RKO (cell line): ENCODE measurements at regions not wholly inside any gene's neighbourhood (a gene's known extent, or its start where the extent isn't known, plus 50 kb on each side); places are given as distances from the start of the nearest gene placed in this dataset.
"Not testable (repeated sequence)": the region's sequence is repeated elsewhere in the genome, so short reads cannot be mapped to it uniquely, and the experiment has no call there.

Experiments
- DNase-seq: peaks from one replicate; pipeline ENCODE4 v3.0.0-alpha.2; 2016; ENCODE audit warnings: low spot score

DNA sequence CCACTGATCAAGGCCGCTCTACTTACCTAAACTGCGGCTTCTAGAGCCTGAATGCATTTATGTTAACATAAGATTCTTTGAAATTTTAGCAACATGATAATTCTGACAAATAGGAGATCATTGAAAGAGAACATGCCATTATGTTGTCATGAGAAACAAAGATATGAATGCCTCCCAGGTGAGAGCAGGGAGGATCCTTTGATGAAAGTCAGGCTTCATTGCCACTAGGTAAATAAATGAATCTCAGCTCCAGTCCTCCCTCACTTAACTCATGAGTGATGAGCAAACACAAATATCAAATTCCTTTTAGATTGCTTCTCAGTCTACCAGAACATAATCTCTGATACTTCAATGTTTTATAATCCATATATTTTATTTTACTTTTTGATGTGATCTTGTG lies 463.2 kb upstream of the CDH7 start:
- no peak for DNase-seq

DNA sequence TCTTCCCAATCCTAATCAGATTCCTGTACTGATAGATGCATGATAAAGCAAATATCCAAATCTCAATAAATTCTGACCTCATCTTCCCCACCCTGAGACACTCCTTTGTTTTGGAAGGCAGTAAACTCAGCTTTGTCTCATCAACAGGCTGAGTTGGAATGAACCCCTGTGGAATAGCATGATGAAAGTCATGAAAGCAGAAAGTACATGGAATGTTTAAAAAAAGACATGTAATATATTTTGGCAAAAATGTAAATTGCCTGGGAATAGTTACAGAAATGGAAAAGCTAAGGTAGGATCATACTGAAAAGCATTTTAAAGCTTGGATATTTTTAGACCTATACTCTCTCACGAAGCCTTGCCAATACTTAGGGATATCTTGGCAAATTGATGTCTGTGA lies 468.7 kb upstream of the CDH7 start:
- no peak for DNase-seq

GRCh38 chr18:65279668-65280305 lies 471.0 kb upstream of the CDH7 start:
- DNase-seq: no peak

DNA sequence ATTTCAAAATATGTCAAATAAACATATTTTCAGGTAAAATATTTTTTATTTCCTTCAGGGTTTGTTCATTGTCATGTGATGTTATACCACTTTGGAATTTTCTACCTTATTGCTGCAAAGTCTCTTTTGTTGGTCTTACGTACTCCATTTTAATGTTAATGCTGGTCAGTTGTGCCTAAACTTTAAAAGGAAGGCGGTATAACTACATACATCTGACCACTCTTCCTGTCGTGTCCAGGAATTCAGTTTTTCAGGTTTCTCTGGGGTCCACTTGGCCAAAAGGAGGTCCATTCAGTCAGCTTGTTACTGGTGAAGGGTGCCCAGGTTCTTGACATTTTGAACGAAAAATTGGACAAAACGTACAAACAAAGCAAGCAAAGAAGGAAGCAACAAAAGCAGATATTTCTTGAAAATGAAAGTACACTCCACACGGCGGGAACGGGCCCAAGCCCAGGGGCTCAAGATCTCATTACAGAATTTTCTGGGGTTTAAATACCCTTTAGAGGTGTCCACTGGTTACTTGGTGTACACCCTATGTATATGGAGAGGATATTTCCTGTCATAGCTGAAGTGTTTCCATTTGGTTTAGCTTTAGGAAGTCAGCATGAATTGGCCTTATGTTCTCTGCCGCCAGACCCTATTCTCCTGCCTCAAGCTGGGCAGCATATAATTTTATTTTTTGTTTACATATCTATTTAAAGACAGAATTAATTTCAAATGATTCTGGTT lies 471.7 kb upstream of the CDH7 start:
- no peak for DNase-seq

DNA sequence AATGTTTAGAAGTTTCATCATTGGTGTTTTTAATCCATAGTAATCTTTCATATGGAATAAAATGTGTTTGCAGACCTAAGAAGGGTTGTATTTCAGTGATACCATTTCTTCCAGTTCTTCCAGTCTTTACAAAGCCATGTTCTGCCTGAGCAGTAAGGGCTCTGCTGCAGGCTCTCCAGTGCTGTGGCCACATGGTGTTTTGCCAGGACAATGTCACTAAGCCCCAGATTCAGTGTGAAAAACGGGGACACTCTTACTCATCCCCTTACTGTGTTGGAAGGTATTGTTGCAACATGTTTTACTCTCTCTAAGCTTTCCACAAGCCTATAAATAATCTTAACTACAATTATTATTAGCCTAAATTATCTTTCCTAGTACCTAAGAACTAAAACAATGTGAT lies 481.4 kb upstream of the CDH7 start:
- DNase-seq: no peak

DNA sequence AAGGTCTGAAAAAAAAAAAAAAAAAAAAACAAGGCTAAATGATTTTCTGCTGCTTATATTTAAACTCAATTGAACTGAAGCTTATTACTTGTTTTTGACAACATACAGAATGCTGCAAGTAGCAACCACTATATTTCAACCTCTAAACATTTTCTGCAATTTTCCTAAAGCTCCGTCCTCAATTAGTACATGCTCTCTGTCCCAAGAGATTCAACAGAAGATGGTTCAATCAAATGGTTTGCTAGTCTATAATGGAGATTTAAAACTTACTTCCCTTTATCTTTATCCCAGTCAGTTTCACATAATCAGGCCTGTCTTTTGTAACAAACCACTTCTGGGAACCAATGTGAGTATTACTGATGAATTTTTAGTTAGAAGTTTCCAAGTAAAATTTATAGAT lies 485.1 kb upstream of the CDH7 start:
- no peak for DNase-seq

DNA sequence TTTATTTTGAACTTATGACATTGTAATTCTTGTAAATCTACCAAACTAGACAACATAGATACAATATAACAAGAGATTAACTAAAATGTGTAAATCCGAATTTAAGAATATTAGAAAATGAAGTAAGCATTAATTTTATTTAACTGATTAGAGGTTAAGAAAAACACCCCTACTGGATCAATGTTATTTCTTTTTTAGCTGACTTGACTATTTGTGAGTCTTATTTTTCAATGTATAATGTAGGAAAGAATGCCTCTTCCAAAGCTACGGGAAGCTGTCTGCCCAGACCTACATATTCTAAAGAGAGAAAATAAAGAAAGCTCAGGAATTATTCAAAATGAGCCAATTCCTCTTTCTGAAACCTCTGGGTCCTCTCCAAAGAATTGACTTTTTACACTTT lies 490.8 kb upstream of the CDH7 start:
- no peak for DNase-seq

DNA sequence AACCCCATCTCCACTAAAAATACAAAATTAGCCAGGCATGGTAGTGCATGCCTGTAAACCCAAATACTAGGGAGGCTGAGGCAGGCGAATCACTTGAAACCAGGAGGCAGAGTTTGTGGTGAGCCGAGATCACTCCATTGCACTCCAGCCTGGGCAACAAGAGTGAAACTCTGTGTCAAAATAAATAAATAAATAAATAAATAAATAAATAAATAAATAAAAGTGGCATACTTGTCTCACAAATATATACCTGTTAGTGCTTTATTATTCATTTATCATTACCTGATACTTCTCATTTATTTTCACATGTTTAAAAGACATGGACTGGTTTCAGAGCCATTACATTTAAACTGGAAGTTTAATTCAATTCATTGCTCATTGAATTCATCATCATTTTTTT lies 491.4 kb upstream of the CDH7 start:
- DNase-seq: no peak

DNA sequence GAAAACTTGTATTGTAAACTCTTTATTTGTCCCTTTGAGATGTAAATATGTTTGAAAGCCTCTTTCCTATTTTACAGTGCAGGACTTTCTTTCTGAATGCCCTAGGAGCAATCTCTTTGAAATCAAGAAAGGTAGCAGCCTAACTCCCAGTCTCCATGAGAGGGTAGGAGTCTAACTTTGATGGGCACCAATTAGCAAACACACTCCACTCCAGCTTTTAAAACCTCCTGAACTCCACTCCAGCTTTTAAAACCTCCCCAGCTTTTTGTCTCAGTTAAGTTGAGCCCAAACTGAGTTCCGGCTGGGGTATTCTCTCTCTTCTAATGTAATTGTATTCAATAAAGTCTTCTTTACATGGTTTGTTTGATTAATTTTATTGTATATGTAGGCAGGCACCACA lies 493.7 kb upstream of the CDH7 start:
- no peak for DNase-seq

DNA sequence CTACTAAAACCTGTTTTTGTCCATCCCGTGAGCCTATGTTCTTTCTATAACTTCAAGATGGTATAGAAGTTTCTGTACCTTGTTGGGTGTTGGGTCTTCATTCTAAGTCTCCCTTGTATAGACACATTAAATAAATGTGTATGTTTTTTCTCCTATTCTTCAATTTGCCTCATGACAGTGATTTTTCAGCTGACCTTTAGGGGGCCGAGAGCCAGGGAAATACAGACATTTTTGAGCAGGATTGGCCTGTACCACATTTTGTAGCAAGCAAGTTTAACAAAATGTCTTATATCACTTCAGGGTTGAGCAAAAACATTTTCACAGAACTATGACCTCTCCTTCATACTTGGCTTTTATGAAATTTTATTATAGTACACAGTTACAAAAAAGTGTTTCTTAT lies 495.4 kb upstream of the CDH7 start:
- DNase-seq: peak; percentile 5

DNA sequence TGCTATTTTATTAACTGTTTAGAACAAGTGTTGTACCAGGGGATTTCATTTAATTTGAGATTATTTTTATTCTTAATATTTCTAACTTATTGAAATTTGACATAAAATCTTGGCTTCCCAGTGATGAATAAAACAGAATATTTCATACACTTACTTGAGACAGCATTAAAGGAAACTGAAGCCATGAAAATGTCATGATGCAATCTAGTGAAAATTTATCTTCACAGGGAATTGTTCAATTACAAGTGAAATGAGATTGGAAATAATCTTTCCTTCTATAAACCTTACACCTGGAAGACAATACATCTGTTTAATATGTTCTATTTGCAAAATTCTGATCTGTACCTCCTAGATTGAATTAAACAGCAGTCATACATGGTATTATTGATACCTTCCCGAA lies 511.0 kb upstream of the CDH7 start:
- no peak for DNase-seq

- DNase-seq: peak; percentile 7
These were observed 514.7 kb upstream of the CDH7 start for GRCh38 chr18:65235966-65236624.

GRCh38 chr18:65230311-65230710 lies 520.5 kb upstream of the CDH7 start:
- DNase-seq: no peak

DNA sequence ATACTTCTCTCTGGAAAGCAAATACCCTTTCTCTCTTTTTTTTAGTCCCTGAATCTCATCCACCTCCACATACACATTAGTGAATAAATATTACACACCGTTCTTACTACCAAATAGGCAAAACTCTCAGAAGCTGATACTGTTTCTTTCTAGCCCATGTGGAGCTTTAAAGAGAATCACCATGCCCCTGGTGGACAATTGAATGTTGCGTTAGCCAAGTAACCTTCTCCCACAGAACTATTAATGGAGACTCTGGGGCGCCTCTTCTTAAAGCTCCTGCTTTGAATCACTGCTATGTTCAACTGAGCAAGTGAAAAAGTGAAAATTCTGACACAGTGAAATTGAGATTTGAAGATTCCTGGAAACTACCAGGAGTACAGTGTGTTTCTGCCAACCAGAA lies 522.8 kb upstream of the CDH7 start:
- peak; percentile 10 for DNase-seq

- no peak for DNase-seq
These were observed 529.1 kb upstream of the CDH7 start for GRCh38 chr18:65221736-65222135.

- no peak for DNase-seq
These were observed 529.7 kb upstream of the CDH7 start for GRCh38 chr18:65221115-65221514.

- DNase-seq: no peak
These were observed 534.8 kb upstream of the CDH7 start for GRCh38 chr18:65215865-65216466.

DNA sequence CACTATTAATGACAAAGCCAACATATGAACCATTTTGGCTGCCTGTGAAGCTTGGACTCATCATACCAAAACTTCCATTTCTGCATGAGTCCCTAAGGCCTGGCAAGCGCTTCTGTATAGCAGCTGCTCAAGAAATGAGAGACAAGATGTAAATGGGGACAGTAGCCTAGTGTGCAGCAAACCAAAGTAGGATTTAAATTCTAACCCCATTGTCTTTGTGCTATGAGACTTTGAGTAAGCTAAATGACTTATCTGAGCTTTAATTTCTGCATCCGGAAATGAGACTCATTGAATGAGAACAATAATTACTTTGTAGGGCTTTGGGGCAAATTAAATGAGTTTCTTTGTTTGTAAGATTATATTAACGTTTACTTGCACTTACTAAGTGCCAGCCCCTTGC lies 536.4 kb upstream of the CDH7 start:
- no peak for DNase-seq

DNA sequence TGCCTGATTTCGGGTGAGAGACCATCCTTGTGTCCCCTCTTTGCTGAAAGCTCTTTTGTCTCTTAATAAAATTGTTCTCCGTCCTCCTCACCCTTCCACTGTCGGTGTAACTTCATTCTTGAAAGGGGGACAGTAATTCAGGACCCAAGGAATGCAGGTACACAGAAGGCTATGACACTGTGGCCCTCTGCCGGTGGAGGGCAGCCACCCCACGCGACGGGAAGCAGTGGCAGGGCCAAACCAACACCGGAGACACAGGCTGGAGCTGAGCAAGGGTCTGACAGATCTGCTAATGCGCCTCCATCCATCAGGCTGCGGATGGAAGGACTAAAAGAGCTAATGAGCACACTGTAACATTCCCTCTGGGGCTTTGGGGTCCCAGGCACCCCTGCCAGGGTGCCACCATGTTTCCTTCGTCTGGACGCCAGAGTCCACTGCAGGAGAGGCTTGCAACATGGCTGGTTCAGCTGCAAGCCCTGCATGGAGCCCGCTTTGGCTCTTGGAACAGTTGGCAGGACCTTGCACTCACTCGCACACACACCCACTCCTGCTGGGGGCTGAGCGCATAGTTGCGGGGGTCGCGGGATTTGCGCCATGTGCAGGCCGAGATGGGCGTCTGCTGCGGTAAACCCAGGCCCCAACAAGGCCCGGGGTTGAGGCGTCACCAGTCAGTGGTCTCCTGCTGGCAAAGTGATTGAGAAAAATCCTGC lies 544.1 kb upstream of the CDH7 start:
- no peak for DNase-seq

GRCh38 chr18:65202091-65202490 lies 548.7 kb upstream of the CDH7 start:
- no peak for DNase-seq

DNA sequence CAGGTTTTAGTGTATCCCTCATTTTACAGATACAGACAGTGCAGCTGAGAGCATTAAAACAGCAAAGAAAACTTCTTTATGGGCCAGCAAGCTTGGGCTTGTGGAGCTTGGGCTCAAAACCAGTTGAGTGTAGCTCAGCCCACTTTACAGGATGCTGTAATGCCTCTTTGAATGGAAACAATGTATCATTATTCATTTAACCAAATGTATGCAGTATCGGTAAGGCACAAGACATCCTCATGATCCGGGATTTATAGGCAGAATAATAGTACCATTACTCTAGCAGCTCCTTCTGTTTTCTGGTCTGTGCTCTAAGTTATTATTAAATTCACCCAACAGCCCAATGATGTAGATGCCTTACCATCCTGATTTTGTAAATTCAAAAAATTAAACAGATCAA lies 575.1 kb upstream of the CDH7 start:
- DNase-seq: no peak

- not testable (repeated sequence) for DNase-seq
These were observed 588.7 kb upstream of the CDH7 start for GRCh38 chr18:65162086-65162485.
